ENCODE measurements at regions not wholly inside any gene's neighbourhood (a gene's known extent, or its start where the extent isn't known, plus 50 kb on each side); places are given as distances from the start of the nearest gene placed in this dataset.

- no peak for TF ChIP-seq ZBTB33 (IDR thresholded peaks at IDR 0.05)
- TF ChIP-seq ESRRA (IDR thresholded peaks at IDR 0.05; ENCODE audit: low read length), result no peak
- no peak for TF ChIP-seq STAT3 (IDR thresholded peaks at IDR 0.05; ENCODE audit: low read depth, low read length)
- no peak for TF ChIP-seq REST (IDR thresholded peaks at IDR 0.05; ENCODE audit: low read depth, low read length)
Measured at GRCh38 chr18:28256166-28256565, 79.2 kb upstream of the CDH2 start (continued).

- ChIA-PET RAD21 (ENCODE audit: unreplicated experiment) (no interaction called here), CTCF (interaction anchor here (1.1 kb wide), 1 partner anchor 16 kb away, joined by 4 read pairs; no protein-coding TSS in a partner anchor), POLR2A (no interaction called here), SMC1A (ENCODE audit: uncharacterized antibody, unreplicated experiment) (no interaction called here)
- Histone ChIP-seq H3K9me3 (replicated peaks; ENCODE audit: control insufficient read depth, insufficient read depth, low read length) (no peaks in the 10 kb centered on the region), H3K9ac (ENCODE audit: control insufficient read depth, insufficient read depth, low read length) (no peak overlapping the region), H2AFZ (ENCODE audit: control insufficient read depth, low read depth, low read length) (no peak overlapping the region), H3K4me3 (no peak overlapping the region), H3K4me1 (ENCODE audit: control insufficient read depth, insufficient read depth, low read length) (no peaks in the 10 kb centered on the region), H3K36me3 (ENCODE audit: control insufficient read depth in 2 of 2, insufficient read depth in 2 of 2, low read length in 1 of 2) (no peaks in the 10 kb centered on the region), H3K27me3 (replicated peaks in 1 of 2; ENCODE audit: control insufficient read depth in 2 of 2, insufficient read depth in 2 of 2, low read length in 1 of 2) (no peaks in the 10 kb centered on the region), H3K79me2 (ENCODE audit: control insufficient read depth, insufficient read depth, low read length) (no peaks in the 10 kb centered on the region), H3K4me2 (ENCODE audit: control insufficient read depth, insufficient read depth) (no peak overlapping the region), H4K20me1 (ENCODE audit: control insufficient read depth, insufficient read depth) (no peaks in the 10 kb centered on the region), H3K27ac (ENCODE audit: control insufficient read depth, insufficient read depth) (no peak overlapping the region)
- intact Hi-C loops (cut with micrococcal nuclease; ENCODE audit: unreplicated experiment), result no loop called here
- in situ Hi-C loops (cut with MboI), result no loop called here
- FAIRE-seq (no peak), DNase-seq (ENCODE audit: low read depth, low spot score) (no peak), ATAC-seq (no peak)
- no TSS peak for BruUV-seq (replicated peaks)
- no peak for TF ChIP-seq IRF5 (IDR thresholded peaks at IDR 0.05; ENCODE audit: borderline replicate concordance)
- no peak for TF ChIP-seq SREBF1 (IDR thresholded peaks at IDR 0.05; ENCODE audit: low read length)
- no peak for TF ChIP-seq MYC (IDR thresholded peaks at IDR 0.05; ENCODE audit: insufficient read depth, insufficient read length, insufficient replicate concordance, low read length, severe bottlenecking)
- TF ChIP-seq RELA (IDR thresholded peaks at IDR 0.05; ENCODE audit: borderline replicate concordance, partially characterized antibody), result no peak
- TF ChIP-seq RUNX3 (IDR thresholded peaks at IDR 0.05; ENCODE audit: low read length), result no peak
- TF ChIP-seq BHLHE40 (IDR thresholded peaks at IDR 0.05; ENCODE audit: borderline replicate concordance in 1 of 2, low read depth in 2 of 2, low read length in 1 of 2), result no peak
- TF ChIP-seq YBX1 (IDR thresholded peaks at IDR 0.05), result no peak
- no peak for TF ChIP-seq E2F4 (IDR thresholded peaks at IDR 0.05; ENCODE audit: low read depth, low read length)
- TF ChIP-seq CHD1 (IDR thresholded peaks at IDR 0.05; ENCODE audit: low read depth, low read length), result no peak
- TF ChIP-seq ZNF622 (IDR thresholded peaks at IDR 0.05), result no peak
Measured at GRCh38 chr18:28248653-28249052, 71.7 kb upstream of the CDH2 start.
